Hepatocyte (in vitro differentiated cells): ENCODE measurements at regions not wholly inside any gene's neighbourhood (a gene's known extent, or its start where the extent isn't known, plus 50 kb on each side); places are given as distances from the start of the nearest gene placed in this dataset.
A peak's percentile ranks its signal among the peaks of the same experiment; 100 is the strongest.

Source experiments
- DNase-seq: peaks from one replicate; pipeline ENCODE4 v3.0.0-alpha.2; 2016; ENCODE audit warnings: low spot score
- H2AFZ ChIP-seq: fragments of 200-600 bp; sonication (generic); 2 replicates; pipeline ENCODE4 v1.6.0; 2016; ENCODE audit warnings: antibody characterized with exemption, mild to moderate bottlenecking
- H3K27ac ChIP-seq: fragments of 200-600 bp; sonication (generic); 2 replicates; pipeline ENCODE4 v1.5.1; 2016; ENCODE audit warnings: mild to moderate bottlenecking
- H3K27me3 ChIP-seq: fragments of 200-600 bp; sonication (generic); 2 replicates; pipeline ENCODE4 v1.6.1; 2016
- H3K36me3 ChIP-seq: fragments of 200-600 bp; sonication (generic); replicated peaks from 2 replicates; pipeline ENCODE4 v1.5.1; 2016; ENCODE audit warnings: low read depth; ENCODE audit not compliant: insufficient read depth
- H3K4me1 ChIP-seq: fragments of 200-600 bp; sonication (generic); 2 replicates; pipeline ENCODE4 v1.5.1; 2016; ENCODE audit warnings: mild to moderate bottlenecking, moderate library complexity; ENCODE audit not compliant: insufficient read depth
- H3K4me2 ChIP-seq: fragments of 200-600 bp; sonication (generic); 2 replicates; pipeline ENCODE4 v1.6.0; 2016
- H3K4me3 ChIP-seq: fragments of 200-600 bp; sonication (generic); 2 replicates; pipeline ENCODE4 v1.5.1; 2016; ENCODE audit warnings: mild to moderate bottlenecking
- H3K79me2 ChIP-seq: fragments of 200-600 bp; sonication (generic); 2 replicates; pipeline ENCODE4 v1.6.0; 2017; ENCODE audit warnings: mild to moderate bottlenecking
- H3K9me2 ChIP-seq: fragments of 200-600 bp; sonication (generic); replicated peaks from 2 replicates; pipeline ENCODE4 v1.6.0; 2017; ENCODE audit warnings: mild to moderate bottlenecking; ENCODE audit not compliant: insufficient read depth
- H3K9me3 ChIP-seq: fragments of 200-600 bp; sonication (generic); 2 replicates; pipeline ENCODE4 v1.5.1; 2016; ENCODE audit warnings: low read depth, mild to moderate bottlenecking
- H4K20me1 ChIP-seq: fragments of 200-600 bp; sonication (generic); 2 replicates; pipeline ENCODE4 v1.6.0; 2016; ENCODE audit warnings: mild to moderate bottlenecking; ENCODE audit not compliant: insufficient read depth, poor library complexity, severe bottlenecking
- EZH2 ChIP-seq: fragments of 200-600 bp; sonication (generic); IDR thresholded peaks from 2 replicates; pipeline ENCODE4 v1.6.1; 2016; ENCODE audit warnings: antibody characterized with exemption, mild to moderate bottlenecking, borderline replicate concordance
- EZH2phosphoT487 ChIP-seq: fragments of 200-600 bp; sonication (generic); IDR thresholded peaks from one replicate; pipeline ENCODE4 v1.6.1; 2018; ENCODE audit warnings: antibody characterized with exemption, mild to moderate bottlenecking, low read depth, moderate library complexity; ENCODE audit not compliant: unreplicated experiment, severe bottlenecking
- WGBS: methylation state at CpG from one replicate; pipeline ENCODE4 v1.1.6; 2016; ENCODE audit warnings: low lambda C conversion rate; ENCODE audit errors: missing lambda C conversion rate; 5-methylcytosine and 5-hydroxymethylcytosine counted together
- TF ChIP-seq, protein P1 (sequence below): fragments of 200-600 bp; sonication (generic); IDR thresholded peaks from 2 replicates; pipeline ENCODE4 v1.5.1; 2016; ENCODE audit warnings: antibody characterized with exemption, mild to moderate bottlenecking; ENCODE audit not compliant: poor library complexity

DNA sequence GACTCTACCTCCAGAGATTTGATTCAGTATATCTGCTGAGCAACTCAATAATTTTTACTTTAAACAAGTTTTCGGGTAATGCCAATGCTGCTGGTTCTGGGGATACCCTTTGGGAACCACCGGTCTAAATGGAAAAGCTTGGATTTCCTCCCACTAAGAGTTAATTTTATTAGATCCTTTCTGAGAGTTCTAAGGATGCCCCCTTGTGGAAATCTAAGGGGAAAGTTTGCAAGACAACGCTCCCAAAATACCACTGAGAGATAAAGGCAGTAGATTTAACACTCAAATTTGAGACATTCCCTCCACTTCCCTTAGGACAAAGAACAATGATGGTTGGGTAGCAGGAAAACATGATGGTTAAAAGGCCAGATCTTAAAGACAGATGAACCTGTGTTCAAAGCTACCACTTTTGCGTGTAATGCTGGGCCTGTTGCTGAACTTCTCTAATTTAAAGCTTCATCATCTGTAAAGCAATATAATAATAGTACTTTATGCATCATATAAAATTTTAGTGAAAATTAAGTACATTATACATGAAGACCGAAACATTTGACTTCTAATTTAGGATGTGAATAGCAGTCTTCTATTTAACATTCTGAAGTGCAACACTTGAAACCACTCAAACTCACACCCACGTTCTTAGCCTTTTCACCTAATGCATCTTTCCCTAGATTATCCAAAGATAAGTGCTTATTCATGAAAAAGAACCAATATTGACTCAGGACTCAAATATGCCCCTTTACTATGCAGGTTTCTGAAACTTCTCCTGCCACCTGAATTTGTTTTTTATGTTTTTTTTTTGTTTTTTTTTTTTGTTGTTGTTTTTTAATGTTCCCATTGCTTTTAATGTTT is 110.1 kb upstream of the LUZP2 start:
- no peaks in the 10 kb centered on the region for H4K20me1 ChIP-seq
- H3K4me3 ChIP-seq = no peak overlapping the region
- no peaks in the 10 kb centered on the region for H3K4me1 ChIP-seq
- TF ChIP-seq, protein P1, sequence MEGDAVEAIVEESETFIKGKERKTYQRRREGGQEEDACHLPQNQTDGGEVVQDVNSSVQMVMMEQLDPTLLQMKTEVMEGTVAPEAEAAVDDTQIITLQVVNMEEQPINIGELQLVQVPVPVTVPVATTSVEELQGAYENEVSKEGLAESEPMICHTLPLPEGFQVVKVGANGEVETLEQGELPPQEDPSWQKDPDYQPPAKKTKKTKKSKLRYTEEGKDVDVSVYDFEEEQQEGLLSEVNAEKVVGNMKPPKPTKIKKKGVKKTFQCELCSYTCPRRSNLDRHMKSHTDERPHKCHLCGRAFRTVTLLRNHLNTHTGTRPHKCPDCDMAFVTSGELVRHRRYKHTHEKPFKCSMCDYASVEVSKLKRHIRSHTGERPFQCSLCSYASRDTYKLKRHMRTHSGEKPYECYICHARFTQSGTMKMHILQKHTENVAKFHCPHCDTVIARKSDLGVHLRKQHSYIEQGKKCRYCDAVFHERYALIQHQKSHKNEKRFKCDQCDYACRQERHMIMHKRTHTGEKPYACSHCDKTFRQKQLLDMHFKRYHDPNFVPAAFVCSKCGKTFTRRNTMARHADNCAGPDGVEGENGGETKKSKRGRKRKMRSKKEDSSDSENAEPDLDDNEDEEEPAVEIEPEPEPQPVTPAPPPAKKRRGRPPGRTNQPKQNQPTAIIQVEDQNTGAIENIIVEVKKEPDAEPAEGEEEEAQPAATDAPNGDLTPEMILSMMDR = peak; percentile 57
- TF ChIP-seq EZH2phosphoT487 = no peak
- no peaks in the 10 kb centered on the region for H3K36me3 ChIP-seq
- DNase-seq = peak; percentile 39
- 52% methylated on average over 6 of the region's 6 CpGs for WGBS
- H3K9me3 ChIP-seq = no peaks in the 10 kb centered on the region
- H3K9me2 ChIP-seq = no peaks in the 10 kb centered on the region
- no peaks in the 10 kb centered on the region for H3K79me2 ChIP-seq
- H2AFZ ChIP-seq = no peak overlapping the region
- H3K27ac ChIP-seq = no peak overlapping the region
- no peak overlapping the region for H3K4me2 ChIP-seq
- no peaks in the 10 kb centered on the region for H3K27me3 ChIP-seq

DNA sequence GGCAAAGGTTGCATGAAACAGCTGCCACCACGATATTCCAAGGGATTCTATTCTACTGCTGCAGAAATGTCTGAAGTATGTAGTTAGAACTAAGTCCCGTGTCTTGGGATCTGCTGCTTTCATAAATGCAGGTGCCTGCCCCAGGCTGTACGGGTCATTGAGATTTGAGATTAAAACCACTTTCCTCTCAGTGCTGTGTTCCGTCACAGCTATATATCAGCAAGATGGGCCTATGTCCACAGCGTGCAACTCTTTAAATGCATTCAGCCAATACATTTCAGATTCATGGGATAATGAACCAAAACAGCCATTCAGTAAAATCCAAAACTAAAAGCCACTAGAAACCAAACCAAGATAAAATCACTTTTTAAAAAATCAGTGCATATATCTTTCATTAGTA is 107.3 kb upstream of the LUZP2 start:
- no peaks in the 10 kb centered on the region for H3K79me2 ChIP-seq
- no peaks in the 10 kb centered on the region for H3K9me2 ChIP-seq
- H3K4me1 ChIP-seq = no peaks in the 10 kb centered on the region
- H3K27ac ChIP-seq = no peak overlapping the region
- no peak overlapping the region for H3K4me3 ChIP-seq
- H3K4me2 ChIP-seq = no peak overlapping the region
- no peak overlapping the region for H2AFZ ChIP-seq
- no peaks in the 10 kb centered on the region for H3K36me3 ChIP-seq
- no peak for DNase-seq
- H3K9me3 ChIP-seq = no peaks in the 10 kb centered on the region
- H4K20me1 ChIP-seq = no peaks in the 10 kb centered on the region
- TF ChIP-seq EZH2 = no peak
- TF ChIP-seq EZH2phosphoT487 = no peak
- TF ChIP-seq, protein P1 = no peak
- WGBS = 77% methylated on average over 5 of the region's 5 CpGs
- H3K27me3 ChIP-seq = no peaks in the 10 kb centered on the region

DNA sequence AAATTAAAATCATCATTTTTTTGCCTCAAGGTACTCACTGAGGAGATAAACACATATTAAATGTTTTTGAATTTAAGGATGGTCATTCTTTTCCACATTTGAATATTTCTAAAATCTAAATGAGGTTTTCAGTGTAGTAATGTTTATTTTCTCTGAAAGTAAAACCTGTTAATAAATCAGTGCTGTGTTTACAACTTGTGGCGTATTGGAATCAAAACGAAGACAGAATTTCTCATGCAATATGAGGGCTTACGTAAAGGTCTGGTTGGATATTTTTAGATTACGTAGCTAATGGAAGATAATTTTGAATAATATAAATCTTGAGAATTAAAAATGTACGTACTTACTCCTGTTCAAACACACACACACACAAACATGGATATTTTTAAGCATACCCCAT is 106.8 kb upstream of the LUZP2 start:
- no peaks in the 10 kb centered on the region for H3K9me3 ChIP-seq
- H3K4me1 ChIP-seq = no peaks in the 10 kb centered on the region
- H3K36me3 ChIP-seq = no peaks in the 10 kb centered on the region
- H3K4me3 ChIP-seq = no peak overlapping the region
- 66% methylated on average over 5 of the region's 5 CpGs for WGBS
- H2AFZ ChIP-seq = no peak overlapping the region
- no peak overlapping the region for H3K27ac ChIP-seq
- no peaks in the 10 kb centered on the region for H3K79me2 ChIP-seq
- DNase-seq = no peak
- H3K27me3 ChIP-seq = no peaks in the 10 kb centered on the region
- no peaks in the 10 kb centered on the region for H4K20me1 ChIP-seq
- TF ChIP-seq EZH2 = no peak
- TF ChIP-seq, protein P1 = no peak
- no peak for TF ChIP-seq EZH2phosphoT487
- no peaks in the 10 kb centered on the region for H3K9me2 ChIP-seq
- H3K4me2 ChIP-seq = no peak overlapping the region
